ENCODE measurements at regions not wholly inside any gene's neighbourhood (a gene's known extent, or its start where the extent isn't known, plus 50 kb on each side); places are given as distances from the start of the nearest gene placed in this dataset.

DNA sequence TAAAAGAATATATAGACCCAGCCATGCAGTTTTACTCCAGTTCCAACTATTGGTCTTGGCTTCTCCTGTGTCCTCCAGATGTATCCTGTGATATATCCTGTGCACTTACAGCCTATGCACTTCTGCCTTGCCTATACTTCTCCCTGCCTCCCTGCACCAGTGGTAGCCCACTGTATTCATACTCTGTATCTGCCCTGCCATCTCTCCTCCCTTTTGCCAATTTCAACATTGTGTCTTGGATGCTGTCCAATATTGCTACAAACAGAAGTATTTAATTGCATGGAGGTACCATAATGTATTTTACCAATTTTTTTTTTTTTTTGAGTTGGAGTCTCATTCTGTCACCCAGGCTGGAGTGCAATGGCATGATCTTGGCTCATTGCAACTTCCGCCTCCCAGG lies 242.7 kb downstream of the HAPSTR1 start:
- Histone ChIP-seq H3K27me3 (ENCODE audit: control insufficient read depth in 2 of 2, insufficient read depth in 2 of 2, low read length in 2 of 2) (no peaks in the 10 kb centered on the region), H3K36me3 (ENCODE audit: control insufficient read depth in 2 of 2, extremely low read depth in 1 of 2, insufficient read depth in 2 of 2, low read length in 2 of 2) (no peaks in the 10 kb centered on the region), H2AFZ (ENCODE audit: low read depth, low read length) (no peak overlapping the region), H3K9ac (replicated peaks; ENCODE audit: extremely low read depth, insufficient read depth, low read length) (no peak overlapping the region), H3K27ac (ENCODE audit: insufficient read depth, low read depth, low read length) (no peak overlapping the region), H3K4me2 (ENCODE audit: insufficient read depth, low read length) (no peak overlapping the region), H3K79me2 (ENCODE audit: control insufficient read depth, insufficient read depth, low read length) (no peaks in the 10 kb centered on the region), H3K9me1 (replicated peaks; ENCODE audit: control insufficient read depth, extremely low read depth, insufficient read depth, low read length) (no peaks in the 10 kb centered on the region), H3K4me3 (replicated peaks in 1 of 3; ENCODE audit: insufficient read depth in 1 of 3, low read depth in 1 of 3, low read length in 3 of 3) (no peak overlapping the region), H3K4me1 (ENCODE audit: control insufficient read depth, extremely low read depth, insufficient read depth, low read length) (no peaks in the 10 kb centered on the region), H4K20me1 (replicated peaks; ENCODE audit: control insufficient read depth, extremely low read depth, insufficient read depth, low read length) (no peaks in the 10 kb centered on the region), H3K9me3 (replicated peaks; ENCODE audit: control insufficient read depth, insufficient read depth, low read length) (no peaks in the 10 kb centered on the region)
- intact Hi-C loops (cut with micrococcal nuclease) (no loop called here), dilution Hi-C loops (cut with MboI; ENCODE audit: extremely low pct_ligation_motif_present, low sequenced_read_pairs) (no loop called here)
- CTCF ChIA-PET: no interaction called here
- POLR2A ChIA-PET: no interaction called here
- no peak for TF ChIP-seq POLR2AphosphoS5 (IDR thresholded peaks at IDR 0.05; ENCODE audit: insufficient read depth, low read depth, low read length)
- no peak for TF ChIP-seq JUN (IDR thresholded peaks at IDR 0.05; ENCODE audit: borderline replicate concordance, insufficient read depth, insufficient read length, low read depth)
- TF ChIP-seq POLR2A (IDR thresholded peaks at IDR 0.05; ENCODE audit: low read depth, low read length): no peak
- TF ChIP-seq GATA2 (IDR thresholded peaks at IDR 0.05; ENCODE audit: insufficient read depth, insufficient read length, low read depth, low read length): no peak
- no peak for TF ChIP-seq FOS (IDR thresholded peaks at IDR 0.05; ENCODE audit: borderline replicate concordance, insufficient read depth, low read length)
- no peak for TF ChIP-seq EZH2 (IDR thresholded peaks at IDR 0.05; ENCODE audit: borderline replicate concordance, low read depth, low read length, severe bottlenecking)
- TF ChIP-seq MYC (IDR thresholded peaks at IDR 0.05; ENCODE audit: low read depth, low read length): no peak
- TF ChIP-seq, protein P1, sequence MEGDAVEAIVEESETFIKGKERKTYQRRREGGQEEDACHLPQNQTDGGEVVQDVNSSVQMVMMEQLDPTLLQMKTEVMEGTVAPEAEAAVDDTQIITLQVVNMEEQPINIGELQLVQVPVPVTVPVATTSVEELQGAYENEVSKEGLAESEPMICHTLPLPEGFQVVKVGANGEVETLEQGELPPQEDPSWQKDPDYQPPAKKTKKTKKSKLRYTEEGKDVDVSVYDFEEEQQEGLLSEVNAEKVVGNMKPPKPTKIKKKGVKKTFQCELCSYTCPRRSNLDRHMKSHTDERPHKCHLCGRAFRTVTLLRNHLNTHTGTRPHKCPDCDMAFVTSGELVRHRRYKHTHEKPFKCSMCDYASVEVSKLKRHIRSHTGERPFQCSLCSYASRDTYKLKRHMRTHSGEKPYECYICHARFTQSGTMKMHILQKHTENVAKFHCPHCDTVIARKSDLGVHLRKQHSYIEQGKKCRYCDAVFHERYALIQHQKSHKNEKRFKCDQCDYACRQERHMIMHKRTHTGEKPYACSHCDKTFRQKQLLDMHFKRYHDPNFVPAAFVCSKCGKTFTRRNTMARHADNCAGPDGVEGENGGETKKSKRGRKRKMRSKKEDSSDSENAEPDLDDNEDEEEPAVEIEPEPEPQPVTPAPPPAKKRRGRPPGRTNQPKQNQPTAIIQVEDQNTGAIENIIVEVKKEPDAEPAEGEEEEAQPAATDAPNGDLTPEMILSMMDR (IDR thresholded peaks at IDR 0.05; ENCODE audit: extremely low read depth in 1 of 2, insufficient read depth in 1 of 2, low read depth in 1 of 2, low read length in 2 of 2): no peak
- TF ChIP-seq, protein P2, sequence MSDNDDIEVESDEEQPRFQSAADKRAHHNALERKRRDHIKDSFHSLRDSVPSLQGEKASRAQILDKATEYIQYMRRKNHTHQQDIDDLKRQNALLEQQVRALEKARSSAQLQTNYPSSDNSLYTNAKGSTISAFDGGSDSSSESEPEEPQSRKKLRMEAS (IDR thresholded peaks at IDR 0.05; ENCODE audit: insufficient read depth, insufficient read length): no peak
- FAIRE-seq (no peak), DNase-seq (ENCODE audit: low read depth, low spot score) (peak; percentile 57)
- no TSS peak for BruUV-seq (replicated peaks)
